ENCODE measurements at regions not wholly inside any gene's neighbourhood (a gene's known extent, or its start where the extent isn't known, plus 50 kb on each side); places are given as distances from the start of the nearest gene placed in this dataset.

DNA sequence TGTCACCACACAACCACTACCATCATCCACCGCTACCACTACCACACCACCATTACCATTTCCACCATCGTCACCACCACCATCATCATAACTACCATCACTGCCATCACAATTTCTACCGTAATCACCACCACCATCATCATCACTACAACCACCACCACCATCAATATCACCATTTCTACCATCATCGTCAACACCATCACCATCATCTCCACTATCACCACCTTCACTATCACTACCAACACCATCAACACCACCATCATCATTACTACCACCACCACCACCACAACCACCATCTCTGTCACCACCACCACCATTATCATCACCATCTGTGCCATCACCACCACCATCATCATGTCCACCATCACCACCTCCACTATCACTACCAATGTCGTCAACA lies 524.5 kb upstream of the C16orf82 start:
- TF ChIP-seq, protein P1, sequence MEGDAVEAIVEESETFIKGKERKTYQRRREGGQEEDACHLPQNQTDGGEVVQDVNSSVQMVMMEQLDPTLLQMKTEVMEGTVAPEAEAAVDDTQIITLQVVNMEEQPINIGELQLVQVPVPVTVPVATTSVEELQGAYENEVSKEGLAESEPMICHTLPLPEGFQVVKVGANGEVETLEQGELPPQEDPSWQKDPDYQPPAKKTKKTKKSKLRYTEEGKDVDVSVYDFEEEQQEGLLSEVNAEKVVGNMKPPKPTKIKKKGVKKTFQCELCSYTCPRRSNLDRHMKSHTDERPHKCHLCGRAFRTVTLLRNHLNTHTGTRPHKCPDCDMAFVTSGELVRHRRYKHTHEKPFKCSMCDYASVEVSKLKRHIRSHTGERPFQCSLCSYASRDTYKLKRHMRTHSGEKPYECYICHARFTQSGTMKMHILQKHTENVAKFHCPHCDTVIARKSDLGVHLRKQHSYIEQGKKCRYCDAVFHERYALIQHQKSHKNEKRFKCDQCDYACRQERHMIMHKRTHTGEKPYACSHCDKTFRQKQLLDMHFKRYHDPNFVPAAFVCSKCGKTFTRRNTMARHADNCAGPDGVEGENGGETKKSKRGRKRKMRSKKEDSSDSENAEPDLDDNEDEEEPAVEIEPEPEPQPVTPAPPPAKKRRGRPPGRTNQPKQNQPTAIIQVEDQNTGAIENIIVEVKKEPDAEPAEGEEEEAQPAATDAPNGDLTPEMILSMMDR (IDR thresholded peaks at IDR 0.05; ENCODE audit: borderline replicate concordance, control extremely low read depth, extremely low read depth, insufficient read depth, missing control alignments) = no peak
- in situ Hi-C loops (cut with MboI; ENCODE audit: low sequenced_read_pairs, unreplicated experiment) = no loop called here

DNA sequence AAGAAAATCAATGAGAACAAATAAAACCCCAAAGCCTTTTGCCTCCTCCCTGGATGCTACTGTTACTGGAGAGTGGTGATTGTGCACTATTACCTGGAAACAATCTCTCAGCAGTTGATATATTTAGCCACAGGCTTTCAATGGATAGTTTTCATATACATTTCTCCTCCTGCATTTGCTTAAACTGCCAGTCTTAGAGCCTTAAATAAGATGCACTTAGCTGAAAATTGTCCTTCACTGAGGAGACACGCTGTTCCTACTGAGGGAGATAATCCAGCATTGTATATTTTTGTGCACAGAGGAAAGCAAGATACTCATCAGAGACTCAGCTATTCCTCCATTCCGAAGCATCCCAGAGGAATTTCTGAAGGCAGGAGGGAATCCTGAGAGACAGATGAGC lies 520.2 kb upstream of the C16orf82 start:
- in situ Hi-C loops (cut with MboI; ENCODE audit: low sequenced_read_pairs, unreplicated experiment) = no loop called here
- no peak for DNase-seq (ENCODE audit: low spot score)
- TF ChIP-seq, protein P1 (IDR thresholded peaks at IDR 0.05; ENCODE audit: borderline replicate concordance, control extremely low read depth, extremely low read depth, insufficient read depth, missing control alignments) = no peak

More for the DNA sequence above, 524.5 kb upstream of the C16orf82 start:
- no peak for DNase-seq (ENCODE audit: low spot score)

DNA sequence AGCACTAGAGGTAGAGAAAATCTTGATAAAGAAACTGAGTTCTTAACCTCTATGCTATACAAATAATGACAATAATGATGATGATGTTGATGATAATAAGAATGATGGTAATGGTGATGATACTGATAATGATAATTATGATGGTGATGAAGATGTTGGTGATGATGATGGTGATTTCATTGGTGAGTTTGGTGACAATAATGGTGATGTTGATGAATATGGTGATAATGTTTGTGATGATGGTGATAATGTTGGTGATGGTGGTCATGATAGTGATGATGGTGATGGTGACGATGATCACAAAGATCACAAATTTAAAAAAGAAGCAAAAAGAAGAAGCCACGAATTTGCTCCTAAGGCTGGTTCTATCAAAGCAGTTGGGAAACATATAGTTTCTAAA lies 519.0 kb upstream of the C16orf82 start:
- DNase-seq (ENCODE audit: low spot score) = no peak
- in situ Hi-C loops (cut with MboI; ENCODE audit: low sequenced_read_pairs, unreplicated experiment) = no loop called here
- TF ChIP-seq, protein P1 (IDR thresholded peaks at IDR 0.05; ENCODE audit: borderline replicate concordance, control extremely low read depth, extremely low read depth, insufficient read depth, missing control alignments) = no peak

DNA sequence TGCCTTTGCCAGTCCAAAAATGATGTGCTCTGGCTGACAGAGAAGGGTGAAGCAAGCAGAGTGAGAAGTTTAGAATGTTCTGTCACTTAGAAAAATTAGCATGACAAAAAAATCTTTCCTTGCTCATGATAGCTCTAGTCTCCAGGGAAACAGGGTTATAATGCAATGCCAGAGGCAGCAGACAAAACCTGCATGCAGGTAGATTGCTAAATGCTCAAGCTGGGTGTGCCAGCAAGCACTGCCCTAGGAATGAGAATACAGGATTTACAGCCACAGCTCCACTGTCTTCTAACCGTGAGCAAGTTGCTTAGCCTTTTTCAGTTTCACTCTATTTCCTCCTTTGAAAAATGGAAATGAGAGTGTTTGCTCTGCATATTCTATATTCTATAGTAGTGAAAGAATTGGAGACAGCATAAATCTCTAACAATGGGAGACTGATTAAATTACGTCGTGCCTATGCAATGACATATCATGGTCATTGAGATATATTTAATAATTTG lies 516.6 kb upstream of the C16orf82 start:
- no peak for DNase-seq (ENCODE audit: low spot score)
- TF ChIP-seq, protein P1 (IDR thresholded peaks at IDR 0.05; ENCODE audit: borderline replicate concordance, control extremely low read depth, extremely low read depth, insufficient read depth, missing control alignments) = no peak
- in situ Hi-C loops (cut with MboI; ENCODE audit: low sequenced_read_pairs, unreplicated experiment) = no loop called here

DNA sequence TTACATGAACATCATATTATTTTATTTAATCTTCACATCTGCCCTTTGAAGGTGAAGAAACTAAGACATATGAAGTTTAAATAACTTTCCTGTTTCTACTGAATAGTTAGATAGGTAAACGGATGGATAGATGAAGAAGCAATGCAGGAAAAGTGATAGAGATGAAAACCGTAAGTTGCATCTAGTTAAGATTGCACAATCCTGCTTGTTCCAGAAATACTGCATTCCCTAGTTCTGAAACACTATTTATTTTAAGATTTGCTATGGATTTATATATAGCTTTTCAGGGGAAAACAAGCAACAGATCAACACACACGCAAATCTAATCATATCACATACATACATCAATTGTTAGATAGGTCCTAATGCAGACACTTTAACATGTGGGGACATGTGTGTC lies 512.7 kb upstream of the C16orf82 start:
- TF ChIP-seq, protein P1 (IDR thresholded peaks at IDR 0.05; ENCODE audit: borderline replicate concordance, control extremely low read depth, extremely low read depth, insufficient read depth, missing control alignments) = no peak
- in situ Hi-C loops (cut with MboI; ENCODE audit: low sequenced_read_pairs, unreplicated experiment) = no loop called here
- DNase-seq (ENCODE audit: low spot score) = no peak

DNA sequence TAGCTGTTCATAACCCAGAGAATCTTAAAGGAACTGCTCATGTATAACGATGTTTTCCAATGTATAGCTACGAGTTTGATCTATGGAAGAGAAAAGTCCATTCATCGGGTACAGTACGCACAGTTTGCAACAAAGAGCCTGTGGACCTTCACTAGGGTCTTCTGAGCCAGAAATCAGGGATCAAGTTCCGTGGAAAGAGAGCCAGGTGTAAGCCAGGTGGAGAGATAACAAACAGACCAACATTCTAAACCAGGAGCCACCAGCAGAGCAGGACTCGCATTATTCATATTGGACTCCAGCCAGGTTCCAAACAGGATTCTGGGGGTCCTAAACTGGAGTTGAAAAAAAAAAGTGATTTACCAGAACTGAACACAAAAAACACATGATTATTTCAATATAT lies 505.4 kb upstream of the C16orf82 start:
- TF ChIP-seq, protein P1 (IDR thresholded peaks at IDR 0.05; ENCODE audit: borderline replicate concordance, control extremely low read depth, extremely low read depth, insufficient read depth, missing control alignments) = no peak
- DNase-seq (ENCODE audit: low spot score) = no peak
- in situ Hi-C loops (cut with MboI; ENCODE audit: low sequenced_read_pairs, unreplicated experiment) = no loop called here

DNA sequence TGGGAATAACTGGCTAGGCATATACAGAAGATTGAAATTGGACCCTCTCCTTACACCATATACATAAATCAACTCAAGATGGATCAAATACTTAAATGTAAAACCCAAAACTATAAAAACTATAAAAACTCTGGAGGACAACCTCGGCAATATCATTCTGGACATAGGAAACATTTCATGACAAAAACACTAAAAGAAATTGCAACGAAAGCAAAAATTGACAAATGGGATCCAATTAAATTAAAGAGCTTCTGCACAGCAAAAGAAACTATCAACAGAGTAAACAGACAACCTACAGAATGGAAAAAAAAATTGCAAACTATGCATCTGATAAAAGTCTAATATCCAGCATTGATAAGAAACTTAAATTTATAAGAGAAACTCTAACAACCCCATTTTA lies 503.7 kb upstream of the C16orf82 start:
- TF ChIP-seq, protein P1 (IDR thresholded peaks at IDR 0.05; ENCODE audit: borderline replicate concordance, control extremely low read depth, extremely low read depth, insufficient read depth, missing control alignments) = no peak
- no peak for DNase-seq (ENCODE audit: low spot score)
- in situ Hi-C loops (cut with MboI; ENCODE audit: low sequenced_read_pairs, unreplicated experiment) = no loop called here

Measured in GM13976 (cell line).